NCI-H1105 (cell line): ENCODE measurements at regions not wholly inside any gene's neighbourhood (a gene's known extent, or its start where the extent isn't known, plus 50 kb on each side); places are given as distances from the start of the nearest gene placed in this dataset.

Source experiments
- DNase-seq: peaks from one replicate; lab custom pipeline; 2025; lab: John Stamatoyannopoulos, UW

- DNase-seq, result no peak
Observed at GRCh38 chr3:145817870-145818483, 343.0 kb downstream of the PLOD2 start.

DNA sequence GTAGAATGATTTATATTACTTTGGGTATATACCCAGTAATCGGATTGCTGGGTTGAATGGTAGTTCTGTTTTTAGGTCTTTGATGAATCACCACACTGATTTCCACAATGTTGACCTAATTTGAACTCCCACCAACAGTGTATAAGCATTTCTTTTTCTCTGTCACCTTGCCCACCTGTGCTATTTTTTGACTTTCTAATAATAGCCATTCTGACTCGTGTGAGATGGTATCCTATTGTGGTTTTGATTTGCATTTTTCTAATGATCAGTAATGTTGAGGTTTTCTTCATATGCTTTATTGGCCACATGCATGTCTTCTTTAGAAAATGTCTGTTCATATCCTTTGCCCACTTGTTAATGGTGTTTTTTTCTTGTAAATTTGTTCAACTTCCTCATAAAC lies 340.8 kb downstream of the PLOD2 start:
- no peak for DNase-seq

DNA sequence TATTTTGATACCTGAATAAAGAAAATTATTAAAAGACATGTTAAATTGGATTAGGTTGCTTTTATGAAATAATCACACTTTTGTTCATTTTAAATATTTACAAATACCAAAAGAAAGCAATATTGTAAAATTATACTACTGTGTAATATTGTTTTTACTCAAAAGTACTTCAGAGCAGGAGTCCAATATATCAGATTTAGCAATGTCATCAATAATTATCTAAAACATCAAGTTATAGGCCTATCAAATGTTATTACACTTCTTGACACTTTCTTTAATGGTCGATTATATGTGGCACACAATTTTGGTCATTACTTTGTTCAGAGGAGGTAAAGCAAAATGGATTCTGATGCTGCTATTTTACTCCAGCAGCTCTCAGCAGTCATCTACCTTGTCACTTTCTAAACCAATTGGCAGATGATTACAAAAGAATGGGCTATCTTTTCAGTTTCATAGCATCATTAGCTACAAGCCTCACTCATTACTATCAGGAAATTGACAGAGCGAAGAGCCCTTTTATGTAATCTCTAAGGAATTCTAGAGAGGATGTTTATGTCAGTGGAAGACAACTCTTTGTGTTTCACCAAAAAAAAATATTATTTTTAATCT lies 318.6 kb downstream of the PLOD2 start:
- no peak for DNase-seq

- no peak for DNase-seq
Observed at GRCh38 chr3:145843561-145843960, 317.4 kb downstream of the PLOD2 start.

GRCh38 chr3:145849115-145849514 lies 311.9 kb downstream of the PLOD2 start:
- DNase-seq, result no peak

- no peak for DNase-seq
Observed at GRCh38 chr3:145854499-145854898, 306.5 kb downstream of the PLOD2 start.

GRCh38 chr3:145857956-145858355 lies 303.0 kb downstream of the PLOD2 start:
- DNase-seq, result no peak

DNA sequence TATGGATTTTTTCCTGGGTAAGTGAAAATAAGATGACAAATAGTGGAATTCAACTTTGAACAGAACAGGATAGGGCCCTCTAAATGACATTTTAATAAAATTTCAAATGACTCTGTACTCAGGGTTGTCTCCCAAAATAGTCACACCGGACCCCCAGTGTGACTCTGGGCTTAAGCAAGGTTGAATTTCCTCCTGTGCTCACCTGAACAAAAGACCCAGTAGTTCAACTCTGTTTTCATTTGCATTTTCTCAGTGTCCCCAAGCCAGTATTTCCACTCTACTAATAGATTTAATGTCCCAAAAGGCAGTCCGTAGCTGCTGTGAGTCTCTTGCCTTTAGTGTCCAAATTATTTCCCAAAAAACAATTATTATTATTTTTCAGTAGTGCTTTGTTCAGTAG lies 296.6 kb downstream of the PLOD2 start:
- DNase-seq, result no peak

DNA sequence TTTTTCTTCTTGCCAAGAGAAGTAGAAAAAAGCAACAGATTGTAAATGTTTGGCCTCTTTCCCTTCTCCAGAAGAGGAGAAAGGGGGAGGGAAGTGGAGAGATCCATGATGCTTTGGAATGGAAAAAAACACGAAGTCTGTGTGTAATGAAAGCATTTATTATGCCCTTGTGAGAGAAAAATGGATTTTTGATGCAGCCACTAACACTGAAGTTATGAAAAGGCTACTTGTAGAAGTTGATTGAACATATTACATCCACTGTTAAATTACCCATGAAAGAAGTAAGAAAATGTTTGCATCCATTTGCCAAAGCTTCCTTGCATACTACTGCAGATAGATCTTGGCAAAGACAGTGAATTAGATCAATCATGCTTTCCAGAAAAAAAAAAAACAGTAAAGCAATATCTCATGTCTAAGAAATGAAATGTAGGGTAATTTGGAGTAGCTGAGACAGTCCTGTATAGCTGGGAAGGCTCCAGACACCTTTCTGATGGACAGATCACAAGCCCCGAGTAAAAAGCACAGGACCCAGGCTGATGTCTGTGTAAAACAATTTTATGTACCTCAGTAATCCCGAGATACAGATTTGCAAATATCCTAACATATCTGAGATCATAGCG lies 295.5 kb downstream of the PLOD2 start:
- no peak for DNase-seq

- DNase-seq, result no peak
Observed at GRCh38 chr3:145869958-145870357, 291.0 kb downstream of the PLOD2 start.

DNA sequence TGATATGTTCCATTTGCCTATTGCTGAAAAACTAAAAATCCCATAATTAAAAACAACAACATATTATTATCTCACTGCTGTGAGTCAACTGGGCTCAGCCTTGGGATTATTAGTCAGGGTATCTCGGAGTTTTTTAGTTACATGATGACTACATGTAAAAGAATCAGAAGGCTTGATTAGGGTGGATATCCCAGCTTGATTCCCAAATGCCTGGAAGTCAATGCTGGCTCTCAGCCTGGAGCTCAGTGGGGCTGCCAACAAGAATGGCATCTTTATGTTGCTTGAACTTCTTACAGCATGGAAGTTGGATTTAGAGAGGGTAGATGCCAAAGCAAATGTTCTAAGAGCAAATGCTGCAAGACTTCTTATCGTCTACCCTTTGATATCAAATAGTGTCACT lies 278.5 kb downstream of the PLOD2 start:
- no peak for DNase-seq

DNA sequence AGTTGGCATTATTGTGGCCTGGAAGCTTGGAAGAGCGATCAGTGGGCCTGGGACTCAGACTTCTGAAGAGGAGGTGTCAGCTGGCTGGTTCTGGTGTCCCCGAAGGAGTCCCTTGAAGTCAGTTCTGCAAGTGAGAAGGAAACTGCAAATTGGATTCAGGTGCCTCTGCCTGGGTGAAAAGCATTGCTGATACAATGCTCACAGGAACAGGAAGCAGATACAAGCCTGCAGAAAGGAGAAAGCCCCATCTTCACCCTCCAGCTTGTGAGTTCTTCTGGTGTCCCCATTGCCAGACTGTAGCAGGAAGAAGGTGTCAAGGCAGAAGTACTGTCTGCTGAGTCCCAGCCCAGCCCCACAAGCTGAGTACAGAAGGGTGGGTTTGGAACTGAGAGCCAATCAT lies 271.3 kb downstream of the PLOD2 start:
- DNase-seq, result no peak

GRCh38 chr3:145892869-145893268 lies 268.1 kb downstream of the PLOD2 start:
- no peak for DNase-seq

DNA sequence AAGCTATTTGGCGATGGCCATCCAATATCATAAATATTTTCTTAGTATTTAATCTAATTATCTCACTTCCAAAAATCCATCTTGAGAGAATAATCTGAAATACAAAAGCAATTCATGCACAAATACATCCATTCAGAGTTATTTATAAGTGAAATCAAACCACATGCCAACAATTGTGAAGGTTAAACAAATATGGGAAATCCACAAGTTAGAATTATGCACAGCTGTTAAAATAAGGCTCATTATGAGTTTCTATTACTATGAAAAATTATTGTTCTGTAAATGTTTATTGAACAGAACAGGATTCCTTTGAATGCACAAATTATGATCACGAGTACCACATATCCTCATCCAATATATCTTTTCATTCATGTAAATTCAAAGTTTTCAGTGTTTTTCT lies 267.7 kb downstream of the PLOD2 start:
- DNase-seq, result no peak

- DNase-seq, result no peak
Observed at GRCh38 chr3:145898487-145898886, 262.5 kb downstream of the PLOD2 start.

DNA sequence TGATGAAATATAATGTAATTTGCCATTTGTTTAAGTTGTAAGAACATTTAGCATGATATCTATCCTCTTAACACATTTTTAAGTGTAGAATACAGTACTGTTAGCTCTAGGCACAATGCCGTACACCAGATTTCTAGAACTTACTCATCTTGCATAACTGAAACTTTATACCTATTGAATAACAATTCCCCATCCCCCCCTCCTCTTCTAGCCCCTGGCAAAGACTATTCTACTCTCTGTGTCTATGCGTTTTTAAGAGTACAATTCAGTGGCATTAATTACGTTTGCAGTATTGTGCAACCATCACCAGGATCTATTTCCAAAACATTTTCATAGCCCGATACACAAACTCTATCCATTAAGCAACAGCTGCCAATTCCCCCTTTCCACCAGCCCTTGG lies 261.7 kb downstream of the PLOD2 start:
- DNase-seq, result no peak

- no peak for DNase-seq
Observed at GRCh38 chr3:145900056-145900829, 260.7 kb downstream of the PLOD2 start.

DNA sequence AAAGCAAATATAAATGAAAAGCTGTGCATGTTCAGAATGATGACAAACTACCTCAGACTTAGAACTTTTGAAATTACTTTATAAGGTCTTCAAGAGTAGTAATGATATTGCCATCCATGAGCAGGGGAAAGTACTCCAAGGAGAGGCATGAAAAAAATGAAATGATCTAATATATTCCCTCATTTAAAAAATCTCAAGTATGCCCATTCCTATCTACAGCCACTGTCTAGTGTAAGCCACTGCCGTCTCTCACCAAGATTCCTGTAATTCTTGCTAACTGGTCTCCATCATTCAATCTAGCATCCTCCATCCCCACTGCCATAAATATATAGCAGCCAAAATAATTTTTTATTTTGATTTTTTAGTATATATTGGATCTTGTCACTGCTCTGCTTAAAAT lies 258.8 kb downstream of the PLOD2 start:
- no peak for DNase-seq

GRCh38 chr3:145903472-145904013 lies 257.4 kb downstream of the PLOD2 start:
- no peak for DNase-seq

DNA sequence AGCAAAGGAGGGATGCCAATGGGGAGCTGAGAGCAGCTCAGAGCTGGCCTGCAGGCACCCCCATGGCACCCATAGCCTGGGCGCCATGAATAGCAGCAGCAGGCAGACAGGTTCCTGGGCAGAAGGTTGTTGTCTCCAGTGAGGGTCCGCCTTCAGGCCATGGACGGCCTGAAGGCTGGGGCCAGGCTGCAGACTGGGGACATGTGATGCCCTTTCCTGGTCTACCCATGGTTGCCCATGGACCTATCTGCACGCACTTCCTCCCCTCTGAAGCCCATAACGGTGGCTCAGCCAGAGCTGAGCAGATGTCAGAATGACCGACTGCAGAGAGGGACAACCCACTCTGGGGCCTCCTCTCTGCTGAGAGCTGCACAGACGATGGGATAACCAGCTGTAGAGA lies 256.8 kb downstream of the PLOD2 start:
- no peak for DNase-seq

DNA sequence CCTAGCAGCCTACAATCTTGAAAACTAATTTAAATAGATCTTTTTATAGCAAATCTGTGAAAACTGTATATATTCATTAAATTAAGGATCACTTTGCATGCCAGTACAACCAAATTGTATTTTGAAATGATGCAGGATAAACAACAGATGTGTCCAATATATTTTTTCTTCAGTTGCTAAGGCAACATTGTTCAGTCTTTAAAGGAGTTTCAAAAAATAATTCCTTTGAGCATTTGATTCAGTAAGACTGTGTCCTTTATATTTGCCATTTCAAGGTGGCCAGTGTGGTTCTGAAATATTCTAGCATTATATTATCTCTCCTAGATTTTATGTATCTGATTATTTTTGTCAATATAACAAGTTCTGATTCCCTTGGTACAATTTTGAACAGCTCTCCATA lies 254.7 kb downstream of the PLOD2 start:
- no peak for DNase-seq

DNA sequence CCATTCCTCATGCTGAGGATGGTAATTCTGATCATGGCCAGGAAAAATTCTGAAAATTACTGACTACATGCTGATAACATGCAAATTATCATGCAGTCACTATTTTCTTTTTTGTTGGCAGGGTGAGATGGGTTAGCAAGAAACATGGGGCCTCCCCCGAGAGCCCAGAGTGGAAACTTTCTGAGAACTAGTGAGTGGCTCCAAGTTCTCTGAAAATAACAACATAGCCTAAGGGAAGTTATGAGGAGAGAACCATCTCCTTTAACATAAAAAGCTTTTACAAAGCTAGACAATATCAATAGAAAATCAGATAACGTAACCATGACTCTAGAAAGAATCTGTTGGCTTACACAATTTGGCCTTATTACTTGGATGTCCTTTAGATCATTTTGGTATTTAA lies 254.2 kb downstream of the PLOD2 start:
- no peak for DNase-seq

DNA sequence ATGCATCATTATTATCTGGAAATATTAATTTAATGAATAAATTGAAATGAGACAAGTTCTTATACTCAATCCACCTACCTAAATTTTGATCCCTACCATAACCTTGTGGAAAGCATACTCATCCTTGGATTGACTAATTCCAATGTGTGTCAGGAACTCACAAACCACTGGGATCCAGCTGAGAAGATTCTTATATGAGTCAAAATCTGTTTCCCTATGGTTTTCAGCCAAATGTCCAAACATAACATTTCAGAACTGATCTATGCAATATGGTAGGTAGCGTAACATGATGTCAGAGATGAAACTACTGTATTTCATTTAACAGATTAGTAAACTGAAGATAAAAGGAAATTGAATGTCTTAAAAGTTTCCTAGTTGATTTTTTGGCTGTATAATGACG lies 250.0 kb downstream of the PLOD2 start:
- no peak for DNase-seq
